SU-DHL-6 (cell line): ENCODE measurements at regions not wholly inside any gene's neighbourhood (a gene's known extent, or its start where the extent isn't known, plus 50 kb on each side); places are given as distances from the start of the nearest gene placed in this dataset.

ENCODE experiments used
- H2AFZ ChIP-seq: fragments of 200-600 bp; sonication (generic); 2 replicates; pipeline ENCODE4 v1.6.1; 2014; ENCODE audit warnings: low read depth, mild to moderate bottlenecking, moderate library complexity, mixed read lengths, antibody characterized with exemption, low read length; ENCODE audit not compliant: severe bottlenecking
- H3F3A ChIP-seq: fragments of 200-600 bp; shearing (Covaris generic); 2 replicates; pipeline ENCODE4 v1.6.0; 2016; ENCODE audit warnings: antibody characterized with exemption, mild to moderate bottlenecking; ENCODE audit not compliant: insufficient read depth
- H3K27ac ChIP-seq: fragments of 200-600 bp; sonication (generic); 2 replicates; pipeline ENCODE4 v1.5.1; 2016; ENCODE audit warnings: low read depth, mild to moderate bottlenecking, low read length, moderate library complexity, mixed read lengths
- H3K27me3 ChIP-seq: fragments of 200-600 bp; sonication (generic), shearing (Covaris generic); 2 replicates; pipeline ENCODE4 v1.6.0; 2014; ENCODE audit warnings: mild to moderate bottlenecking, low read length
- H3K36me3 ChIP-seq: fragments of 200-600 bp; sonication (generic); 2 replicates; pipeline ENCODE4 v1.6.1; 2014; ENCODE audit warnings: mild to moderate bottlenecking, low read length, mixed read lengths
- H3K4me2 ChIP-seq: fragments of 300-600, 200-600 bp; shearing (Covaris generic), sonication (generic); 2 replicates; pipeline ENCODE4 v1.6.0; 2014; ENCODE audit warnings: low read length, low read depth, mild to moderate bottlenecking; ENCODE audit not compliant: poor library complexity, severe bottlenecking
- H3K4me3 ChIP-seq: fragments of 200-600 bp; sonication (generic); 2 replicates; pipeline ENCODE4 v1.5.1; 2014; ENCODE audit warnings: antibody characterized with exemption, low read length, mild to moderate bottlenecking, mixed read lengths; ENCODE audit not compliant: insufficient read depth, poor library complexity, severe bottlenecking
- H3K79me2 ChIP-seq: fragments of 200-600 bp; sonication (generic); 2 replicates; pipeline ENCODE4 v1.6.1; 2014; ENCODE audit warnings: mild to moderate bottlenecking, low read length, moderate library complexity; ENCODE audit not compliant: insufficient read depth
- H3K9ac ChIP-seq: fragments of 200-600 bp; sonication (generic); 2 replicates; pipeline ENCODE4 v1.7.0; 2014; ENCODE audit warnings: mild to moderate bottlenecking, low read length
- H3K9me2 ChIP-seq: fragments of 200-600 bp; sonication (generic); replicated peaks from 2 replicates; pipeline ENCODE4 v1.6.1; 2014; ENCODE audit warnings: low read length; ENCODE audit not compliant: insufficient read depth
- H3K9me3 ChIP-seq: fragments of 200-600 bp; sonication (generic); 2 replicates; pipeline ENCODE4 v1.6.1; 2014; ENCODE audit warnings: low read length, mixed read lengths; ENCODE audit not compliant: insufficient read depth
- H4K20me1 ChIP-seq: fragments of 200-600 bp; sonication (generic); 2 replicates; pipeline ENCODE4 v1.6.1; 2014; ENCODE audit warnings: low read depth, mild to moderate bottlenecking, antibody characterized with exemption, low read length, moderate library complexity, mixed read lengths
- CTCF ChIP-seq: fragments of 200-600 bp; sonication (generic); IDR thresholded peaks from one replicate; pipeline ENCODE4 v1.5.1; 2017; ENCODE audit warnings: antibody characterized with exemption, mild to moderate bottlenecking, low read length, moderate library complexity; ENCODE audit not compliant: insufficient read depth, poor library complexity, severe bottlenecking
- EZH2phosphoT487 ChIP-seq: fragments of 200-600 bp; sonication (generic), shearing (Covaris generic); conservative IDR thresholded peaks from 2 replicates; pipeline ENCODE4 v1.6.1; 2018; ENCODE audit warnings: mild to moderate bottlenecking, antibody characterized with exemption, low read length, moderate library complexity, mixed read lengths

GRCh38 chr21:38140207-38140903 lies 116.4 kb upstream of the KCNJ15 start:
- H3K9me3 ChIP-seq, result no peaks in the 10 kb centered on the region
- no peaks in the 10 kb centered on the region for H3F3A ChIP-seq
- no peaks in the 10 kb centered on the region for H3K27me3 ChIP-seq
- no peak overlapping the region for H3K27ac ChIP-seq
- no peak overlapping the region for H3K4me2 ChIP-seq
- H3K79me2 ChIP-seq, result no peaks in the 10 kb centered on the region
- H3K4me3 ChIP-seq, result no peak overlapping the region
- no peaks in the 10 kb centered on the region for H4K20me1 ChIP-seq
- H3K36me3 ChIP-seq, result no peaks in the 10 kb centered on the region
- no peaks in the 10 kb centered on the region for H3K9me2 ChIP-seq
- H2AFZ ChIP-seq, result no peak overlapping the region
- no peak for TF ChIP-seq EZH2phosphoT487
- no peak for TF ChIP-seq CTCF
- H3K9ac ChIP-seq, result no peak overlapping the region

- Histone ChIP-seq H3K9me3 (no peaks in the 10 kb centered on the region), H3K27ac (no peak overlapping the region), H2AFZ (no peak overlapping the region), H3K27me3 (no peaks in the 10 kb centered on the region), H3K36me3 (no peaks in the 10 kb centered on the region), H3K79me2 (no peaks in the 10 kb centered on the region), H3K4me2 (no peak overlapping the region), H3K9ac (no peak overlapping the region), H3K4me3 (no peak overlapping the region), H3K9me2 (no peaks in the 10 kb centered on the region), H3F3A (no peaks in the 10 kb centered on the region), H4K20me1 (no peaks in the 10 kb centered on the region)
- TF ChIP-seq EZH2phosphoT487, result no peak
- TF ChIP-seq CTCF, result no peak
Observed at GRCh38 chr21:38142224-38142623, 114.6 kb upstream of the KCNJ15 start.

- H3K4me3 ChIP-seq, result no peak overlapping the region
- no peak overlapping the region for H3K9ac ChIP-seq
- no peak overlapping the region for H3K27ac ChIP-seq
- H4K20me1 ChIP-seq, result no peaks in the 10 kb centered on the region
- H3K4me2 ChIP-seq, result no peak overlapping the region
- H2AFZ ChIP-seq, result no peak overlapping the region
- TF ChIP-seq CTCF (no peak), EZH2phosphoT487 (no peak)
- no peaks in the 10 kb centered on the region for H3F3A ChIP-seq
- H3K79me2 ChIP-seq, result no peaks in the 10 kb centered on the region
- H3K36me3 ChIP-seq, result no peaks in the 10 kb centered on the region
- no peaks in the 10 kb centered on the region for H3K9me2 ChIP-seq
- H3K27me3 ChIP-seq, result no peaks in the 10 kb centered on the region
- no peaks in the 10 kb centered on the region for H3K9me3 ChIP-seq
Observed at GRCh38 chr21:38144193-38144592, 112.6 kb upstream of the KCNJ15 start.
